Activated T-helper 1 cell treated with Interleukin-2 at 50 U/mL for 16 hours (primary cell): ENCODE measurements at regions not wholly inside any gene's neighbourhood (a gene's known extent, or its start where the extent isn't known, plus 50 kb on each side); places are given as distances from the start of the nearest gene placed in this dataset.
"Not testable (repeated sequence)": the region's sequence is repeated elsewhere in the genome, so short reads cannot be mapped to it uniquely, and the experiment has no call there.

Experiments
- DNase-seq: peaks from one replicate; pipeline ENCODE4 v3.0.0-alpha.2; 2020; ENCODE audit warnings: low read depth

- DNase-seq, result no peak
These were observed 74.7 kb downstream of the BUD13 start for GRCh38 chr11:116698080-116698479.

- DNase-seq, result no peak
These were observed 75.1 kb downstream of the BUD13 start for GRCh38 chr11:116697639-116698038.

- no peak for DNase-seq
These were observed 75.8 kb downstream of the BUD13 start for GRCh38 chr11:116697011-116697410.

- no peak for DNase-seq
These were observed 76.3 kb downstream of the BUD13 start for GRCh38 chr11:116696381-116696941.

- DNase-seq, result no peak
These were observed 77.0 kb downstream of the BUD13 start for GRCh38 chr11:116695657-116696254.

GRCh38 chr11:116694815-116695590, 77.8 kb downstream of the BUD13 start:
- no peak for DNase-seq

GRCh38 chr11:116694349-116694725, 78.5 kb downstream of the BUD13 start:
- no peak for DNase-seq

GRCh38 chr11:116693593-116694348, 79.0 kb downstream of the BUD13 start:
- DNase-seq, result no peak

GRCh38 chr11:116693102-116693570, 79.7 kb downstream of the BUD13 start:
- no peak for DNase-seq

- no peak for DNase-seq
These were observed 80.3 kb downstream of the BUD13 start for GRCh38 chr11:116692318-116693101.

GRCh38 chr11:116691771-116692177, 81.0 kb downstream of the BUD13 start:
- DNase-seq, result peak; percentile 17

- no peak for DNase-seq
These were observed 82.2 kb downstream of the BUD13 start for GRCh38 chr11:116690611-116691010.

GRCh38 chr11:116689413-116690127, 83.2 kb downstream of the BUD13 start:
- DNase-seq, result no peak

GRCh38 chr11:116688202-116688540, 84.6 kb downstream of the BUD13 start:
- DNase-seq, result no peak

- no peak for DNase-seq
These were observed 85.2 kb downstream of the BUD13 start for GRCh38 chr11:116687458-116688201.

- no peak for DNase-seq
These were observed 85.9 kb downstream of the BUD13 start for GRCh38 chr11:116686866-116687265.

GRCh38 chr11:116683982-116684381, 88.8 kb downstream of the BUD13 start:
- DNase-seq, result no peak

GRCh38 chr11:116680349-116681125, 92.2 kb downstream of the BUD13 start:
- DNase-seq, result no peak

- DNase-seq, result no peak
These were observed 93.9 kb downstream of the BUD13 start for GRCh38 chr11:116678887-116679286.

GRCh38 chr11:116667318-116667717, 105.5 kb downstream of the BUD13 start:
- not testable (repeated sequence) for DNase-seq
